PC-3 (cell line): ENCODE measurements at regions not wholly inside any gene's neighbourhood (a gene's known extent, or its start where the extent isn't known, plus 50 kb on each side); places are given as distances from the start of the nearest gene placed in this dataset.

ENCODE experiments used
- ATAC-seq: fragments of 200-7000 bp; cut with Tn5 transposase; 2 replicates; pipeline ENCODE4 v1.9.1; 2020; ENCODE audit warnings: mild to moderate bottlenecking, moderate library complexity
- BruUV-seq: library from RNA; stranded (reverse); fragments of 400-500 nt; replicated peaks from 2 replicates; lab custom pipeline; 2021; lab: Mats Ljungman, UMichigan
- CTCF ChIA-PET: fragments of 300-600 bp; sonication (Branson Sonifier 250); formaldehyde crosslinking; loops from one replicate; lab custom pipeline; 2022; ENCODE audit warnings: antibody characterized with exemption; lab: Charles Lee
- POLR2A ChIA-PET: fragments of 300-600 bp; sonication (Branson Sonifier 250); formaldehyde crosslinking; loops from one replicate; lab custom pipeline; 2022; ENCODE audit warnings: antibody characterized with exemption; ENCODE audit not compliant: unreplicated experiment; lab: Charles Lee
- DNase-seq: peaks from one replicate; pipeline ENCODE4 v3.0.0-alpha.2; 2015
- H2AFZ ChIP-seq: fragments of 300-600 bp; sonication (generic); 2 replicates; pipeline ENCODE4 v1.6.0; 2016; ENCODE audit warnings: antibody characterized with exemption, low read length
- H3F3A ChIP-seq: fragments of 300-600 bp; sonication (generic); one replicate; pipeline ENCODE4 v1.6.0; 2017; ENCODE audit warnings: antibody characterized with exemption, low read length, control low read depth, mild to moderate bottlenecking; ENCODE audit not compliant: unreplicated experiment
- H3K27ac ChIP-seq: fragments of 300-600 bp; sonication (generic); 2 replicates; pipeline ENCODE4 v1.5.1; 2016; ENCODE audit warnings: mild to moderate bottlenecking, low read length
- H3K27me3 ChIP-seq: fragments of 300-600 bp; sonication (generic); 2 replicates; pipeline ENCODE4 v1.6.1; 2016; ENCODE audit warnings: low read length, mixed read lengths
- H3K36me3 ChIP-seq: fragments of 300-600 bp; sonication (generic); 2 replicates; pipeline ENCODE4 v1.6.1; 2016; ENCODE audit warnings: low read depth, mixed run types, low read length, mixed read lengths
- H3K4me1 ChIP-seq: fragments of 300-600 bp; sonication (generic); 2 replicates; pipeline ENCODE4 v1.5.1; 2016; ENCODE audit warnings: low read length; ENCODE audit not compliant: insufficient read depth
- H3K4me2 ChIP-seq: fragments of 300-600 bp; sonication (generic); 2 replicates; pipeline ENCODE4 v1.6.0; 2016; ENCODE audit warnings: low read length
- H3K4me3 ChIP-seq: fragments of 300-600 bp; sonication (generic); 2 replicates; pipeline ENCODE4 v1.5.1; 2016; ENCODE audit warnings: mild to moderate bottlenecking, low read length, mixed read lengths
- H3K79me2 ChIP-seq: fragments of 300-600 bp; sonication (generic); 2 replicates; pipeline ENCODE4 v1.6.1; 2017; ENCODE audit warnings: low read length, mixed read lengths
- H3K9ac ChIP-seq: fragments of 300-600 bp; sonication (generic); 2 replicates; pipeline ENCODE4 v1.6.0; 2016; ENCODE audit warnings: mild to moderate bottlenecking, low read length
- H3K9me2 ChIP-seq: fragments of 300-600 bp; sonication (generic); replicated peaks from 2 replicates; pipeline ENCODE4 v1.6.1; 2016; ENCODE audit warnings: mixed run types, low read length, mixed read lengths
- H3K9me3 ChIP-seq: fragments of 300-600 bp; sonication (generic); 2 replicates; pipeline ENCODE4 v1.6.1; 2016; ENCODE audit warnings: low read length, mixed read lengths
- H4K20me1 ChIP-seq: fragments of 300-600 bp; sonication (generic); 2 replicates; pipeline ENCODE4 v1.6.1; 2016; ENCODE audit warnings: low read length, mixed read lengths
- EZH2 ChIP-seq: fragments of 300-600 bp; sonication (generic); IDR thresholded peaks from one replicate; pipeline ENCODE4 v1.6.1; 2017; ENCODE audit warnings: antibody characterized with exemption, mild to moderate bottlenecking, low read length; ENCODE audit not compliant: unreplicated experiment
- EZH2phosphoT487 ChIP-seq: fragments of 300-600 bp; sonication (generic); IDR thresholded peaks from 2 replicates; pipeline ENCODE4 v1.6.1; 2018; ENCODE audit warnings: mild to moderate bottlenecking, antibody characterized with exemption, low read length, borderline replicate concordance
- intact Hi-C: fragments of 100-400 bp; cut with micrococcal nuclease; formaldehyde crosslinking; loops from 2 replicates; pipeline ENCODE4 v1.9.0; 2023
- TF ChIP-seq, protein P1 (sequence below): fragments of 300-600 bp; sonication (generic); conservative IDR thresholded peaks from 2 replicates; pipeline ENCODE4 v1.5.1; 2017; ENCODE audit warnings: antibody characterized with exemption, low read depth, mild to moderate bottlenecking, low read length

DNA sequence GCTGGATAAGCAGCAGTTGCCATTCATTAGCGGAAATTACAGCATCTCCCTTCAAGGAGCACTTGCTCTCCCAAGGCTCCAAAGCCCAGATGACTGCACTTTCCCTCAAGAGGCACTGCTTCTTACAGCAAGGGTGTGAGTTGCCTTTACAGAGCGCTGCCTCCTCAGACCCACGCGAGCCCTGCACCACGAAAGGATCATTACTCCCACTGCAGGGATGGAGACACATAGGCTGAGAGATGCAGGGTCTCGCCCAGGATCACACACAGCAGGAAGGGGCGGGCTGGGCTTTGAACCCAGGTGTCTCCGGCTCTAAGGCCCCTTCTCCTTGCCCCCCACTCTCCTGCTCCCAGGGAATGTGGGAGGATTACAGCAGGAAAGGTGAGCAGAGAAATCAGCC is 405.5 kb downstream of the MATN1 start:
- H3K27me3 ChIP-seq = peaks cover 23% of the 10 kb centered on the region
- H3K9ac ChIP-seq = no peak overlapping the region
- H3K9me2 ChIP-seq = no peaks in the 10 kb centered on the region
- H2AFZ ChIP-seq = no peak overlapping the region
- H3K9me3 ChIP-seq = no peaks in the 10 kb centered on the region; the same call in 1 of the 2 replicates
- CTCF ChIA-PET = no interaction called here
- no peaks in the 10 kb centered on the region for H4K20me1 ChIP-seq
- no peak for TF ChIP-seq EZH2
- TF ChIP-seq EZH2phosphoT487 = no peak
- TF ChIP-seq, protein P1, sequence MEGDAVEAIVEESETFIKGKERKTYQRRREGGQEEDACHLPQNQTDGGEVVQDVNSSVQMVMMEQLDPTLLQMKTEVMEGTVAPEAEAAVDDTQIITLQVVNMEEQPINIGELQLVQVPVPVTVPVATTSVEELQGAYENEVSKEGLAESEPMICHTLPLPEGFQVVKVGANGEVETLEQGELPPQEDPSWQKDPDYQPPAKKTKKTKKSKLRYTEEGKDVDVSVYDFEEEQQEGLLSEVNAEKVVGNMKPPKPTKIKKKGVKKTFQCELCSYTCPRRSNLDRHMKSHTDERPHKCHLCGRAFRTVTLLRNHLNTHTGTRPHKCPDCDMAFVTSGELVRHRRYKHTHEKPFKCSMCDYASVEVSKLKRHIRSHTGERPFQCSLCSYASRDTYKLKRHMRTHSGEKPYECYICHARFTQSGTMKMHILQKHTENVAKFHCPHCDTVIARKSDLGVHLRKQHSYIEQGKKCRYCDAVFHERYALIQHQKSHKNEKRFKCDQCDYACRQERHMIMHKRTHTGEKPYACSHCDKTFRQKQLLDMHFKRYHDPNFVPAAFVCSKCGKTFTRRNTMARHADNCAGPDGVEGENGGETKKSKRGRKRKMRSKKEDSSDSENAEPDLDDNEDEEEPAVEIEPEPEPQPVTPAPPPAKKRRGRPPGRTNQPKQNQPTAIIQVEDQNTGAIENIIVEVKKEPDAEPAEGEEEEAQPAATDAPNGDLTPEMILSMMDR = no peak
- DNase-seq = no peak
- no peaks in the 10 kb centered on the region for H3K36me3 ChIP-seq
- H3K4me2 ChIP-seq = no peak overlapping the region
- no peak overlapping the region for H3K27ac ChIP-seq
- BruUV-seq = no TSS peak
- no peaks in the 10 kb centered on the region for H3F3A ChIP-seq
- H3K79me2 ChIP-seq = no peaks in the 10 kb centered on the region
- ATAC-seq = no peak
- H3K4me1 ChIP-seq = no peaks in the 10 kb centered on the region
- intact Hi-C loops = no loop called here
- POLR2A ChIA-PET = no interaction called here
- H3K4me3 ChIP-seq = no peak overlapping the region

DNA sequence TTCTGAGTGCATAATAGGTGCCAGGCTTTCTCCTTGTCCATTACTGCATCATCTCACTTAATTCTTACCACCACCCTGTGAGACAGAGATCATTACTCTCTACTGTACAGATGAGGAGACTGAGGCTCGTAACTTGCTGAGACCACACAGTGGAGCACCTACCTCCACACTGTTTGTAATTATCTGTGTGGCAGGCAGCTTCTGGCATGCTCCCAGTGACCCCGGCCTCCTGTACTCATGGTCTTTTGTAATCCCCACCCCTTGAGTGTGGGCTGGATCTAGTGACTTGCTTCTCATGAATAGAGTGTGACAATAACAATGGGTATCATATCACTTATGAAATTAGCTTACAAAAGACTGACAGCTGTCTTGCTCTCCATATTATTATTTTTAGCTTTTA is 407.3 kb downstream of the MATN1 start:
- DNase-seq (no peak), ATAC-seq (no peak)
- POLR2A ChIA-PET = no interaction called here
- Histone ChIP-seq H3K79me2 (no peaks in the 10 kb centered on the region), H3K36me3 (no peaks in the 10 kb centered on the region), H4K20me1 (no peaks in the 10 kb centered on the region), H3F3A (no peaks in the 10 kb centered on the region), H2AFZ (no peak overlapping the region), H3K27ac (no peak overlapping the region), H3K9me3 (no peaks in the 10 kb centered on the region; the same call in 1 of the 2 replicates), H3K4me1 (no peaks in the 10 kb centered on the region), H3K4me3 (no peak overlapping the region), H3K4me2 (no peak overlapping the region), H3K27me3 (peaks cover 31% of the 10 kb centered on the region), H3K9ac (no peak overlapping the region), H3K9me2 (no peaks in the 10 kb centered on the region)
- no TSS peak for BruUV-seq
- intact Hi-C loops = no loop called here
- no peak for TF ChIP-seq EZH2phosphoT487
- TF ChIP-seq EZH2 = no peak
- TF ChIP-seq, protein P1 = no peak
- CTCF ChIA-PET = no interaction called here

- Histone ChIP-seq H2AFZ (no peak overlapping the region), H3K9ac (no peak overlapping the region), H3K36me3 (no peaks in the 10 kb centered on the region), H3K4me3 (no peak overlapping the region), H3F3A (no peaks in the 10 kb centered on the region), H3K9me2 (no peaks in the 10 kb centered on the region), H3K27ac (no peak overlapping the region), H3K79me2 (no peaks in the 10 kb centered on the region), H3K4me2 (no peak overlapping the region), H4K20me1 (no peaks in the 10 kb centered on the region), H3K27me3 (peaks cover 36% of the 10 kb centered on the region), H3K9me3 (no peaks in the 10 kb centered on the region; the same call in 1 of the 2 replicates), H3K4me1 (no peaks in the 10 kb centered on the region)
- TF ChIP-seq, protein P1 = no peak
- intact Hi-C loops = no loop called here
- POLR2A ChIA-PET = interaction anchor here (0.6 kb wide), 1 partner anchor 471 kb away, joined by 12 read pairs; no protein-coding TSS in a partner anchor
- no peak for DNase-seq
- no TSS peak for BruUV-seq
- ATAC-seq = no peak
- CTCF ChIA-PET = no interaction called here
Measured at GRCh38 chr1:30315185-30315960, 408.0 kb downstream of the MATN1 start.
